ENCODE measurements at regions not wholly inside any gene's neighbourhood (a gene's known extent, or its start where the extent isn't known, plus 50 kb on each side); places are given as distances from the start of the nearest gene placed in this dataset.

DNA sequence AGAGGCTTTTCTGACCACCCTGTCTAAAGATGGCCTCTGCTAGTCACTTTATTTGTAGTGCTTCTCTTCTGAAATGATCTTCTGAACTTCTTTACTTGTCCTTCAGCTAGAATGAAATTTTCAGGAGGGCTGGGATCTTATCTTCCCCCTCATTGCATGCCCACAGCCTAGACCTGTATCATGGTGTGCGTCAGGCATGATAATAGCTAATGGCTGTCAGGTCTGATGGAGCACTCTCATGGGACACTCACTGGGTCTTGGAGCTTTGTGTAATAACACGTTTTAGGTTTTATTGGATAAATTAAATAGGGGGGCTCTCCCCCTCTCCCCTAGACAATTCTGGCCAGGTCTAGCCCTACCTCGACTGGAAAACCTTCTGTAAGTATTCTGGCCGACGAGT, 97.1 kb upstream of the NRXN3 start:
- no peak overlapping the region for H2AFZ ChIP-seq (ENCODE audit: low read depth)
- TF ChIP-seq, protein P1, sequence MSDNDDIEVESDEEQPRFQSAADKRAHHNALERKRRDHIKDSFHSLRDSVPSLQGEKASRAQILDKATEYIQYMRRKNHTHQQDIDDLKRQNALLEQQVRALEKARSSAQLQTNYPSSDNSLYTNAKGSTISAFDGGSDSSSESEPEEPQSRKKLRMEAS (IDR thresholded peaks at IDR 0.05; ENCODE audit: low read depth): no peak
- TF ChIP-seq GATA2 (CRISPR knock-in tag; IDR thresholded peaks at IDR 0.05): no peak
- no peak for TF ChIP-seq MXI1 (IDR thresholded peaks at IDR 0.05; ENCODE audit: low read depth, low read length)
- TF ChIP-seq RAD21 (IDR thresholded peaks at IDR 0.05; ENCODE audit: low read length): no peak
- no peak for TF ChIP-seq EZH2phosphoT487 (IDR thresholded peaks at IDR 0.05; ENCODE audit: borderline replicate concordance, low read depth)
- TF ChIP-seq EP300 (IDR thresholded peaks at IDR 0.05; ENCODE audit: borderline replicate concordance in 1 of 2, low read depth in 1 of 2, low read length in 1 of 2): no peak
- TF ChIP-seq POLR2AphosphoS5 (IDR thresholded peaks at IDR 0.05; ENCODE audit: low read depth, low read length): no peak
- TF ChIP-seq, protein P2, sequence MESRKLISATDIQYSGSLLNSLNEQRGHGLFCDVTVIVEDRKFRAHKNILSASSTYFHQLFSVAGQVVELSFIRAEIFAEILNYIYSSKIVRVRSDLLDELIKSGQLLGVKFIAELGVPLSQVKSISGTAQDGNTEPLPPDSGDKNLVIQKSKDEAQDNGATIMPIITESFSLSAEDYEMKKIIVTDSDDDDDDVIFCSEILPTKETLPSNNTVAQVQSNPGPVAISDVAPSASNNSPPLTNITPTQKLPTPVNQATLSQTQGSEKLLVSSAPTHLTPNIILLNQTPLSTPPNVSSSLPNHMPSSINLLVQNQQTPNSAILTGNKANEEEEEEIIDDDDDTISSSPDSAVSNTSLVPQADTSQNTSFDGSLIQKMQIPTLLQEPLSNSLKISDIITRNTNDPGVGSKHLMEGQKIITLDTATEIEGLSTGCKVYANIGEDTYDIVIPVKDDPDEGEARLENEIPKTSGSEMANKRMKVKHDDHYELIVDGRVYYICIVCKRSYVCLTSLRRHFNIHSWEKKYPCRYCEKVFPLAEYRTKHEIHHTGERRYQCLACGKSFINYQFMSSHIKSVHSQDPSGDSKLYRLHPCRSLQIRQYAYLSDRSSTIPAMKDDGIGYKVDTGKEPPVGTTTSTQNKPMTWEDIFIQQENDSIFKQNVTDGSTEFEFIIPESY (IDR thresholded peaks at IDR 0.05; ENCODE audit: borderline replicate concordance, low read depth): no peak
- TF ChIP-seq, protein P3, sequence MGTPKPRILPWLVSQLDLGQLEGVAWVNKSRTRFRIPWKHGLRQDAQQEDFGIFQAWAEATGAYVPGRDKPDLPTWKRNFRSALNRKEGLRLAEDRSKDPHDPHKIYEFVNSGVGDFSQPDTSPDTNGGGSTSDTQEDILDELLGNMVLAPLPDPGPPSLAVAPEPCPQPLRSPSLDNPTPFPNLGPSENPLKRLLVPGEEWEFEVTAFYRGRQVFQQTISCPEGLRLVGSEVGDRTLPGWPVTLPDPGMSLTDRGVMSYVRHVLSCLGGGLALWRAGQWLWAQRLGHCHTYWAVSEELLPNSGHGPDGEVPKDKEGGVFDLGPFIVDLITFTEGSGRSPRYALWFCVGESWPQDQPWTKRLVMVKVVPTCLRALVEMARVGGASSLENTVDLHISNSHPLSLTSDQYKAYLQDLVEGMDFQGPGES (IDR thresholded peaks at IDR 0.05; ENCODE audit: low read depth, low read length): no peak
- TF ChIP-seq FOSL2 (IDR thresholded peaks at IDR 0.05; ENCODE audit: borderline replicate concordance, low read depth): no peak
- no peak for TF ChIP-seq RXRA (IDR thresholded peaks at IDR 0.05; ENCODE audit: borderline replicate concordance, low read depth)
- no peak for TF ChIP-seq GABPA (IDR thresholded peaks at IDR 0.05; ENCODE audit: low read depth)
- POLR2A ChIA-PET: no interaction called here

DNA sequence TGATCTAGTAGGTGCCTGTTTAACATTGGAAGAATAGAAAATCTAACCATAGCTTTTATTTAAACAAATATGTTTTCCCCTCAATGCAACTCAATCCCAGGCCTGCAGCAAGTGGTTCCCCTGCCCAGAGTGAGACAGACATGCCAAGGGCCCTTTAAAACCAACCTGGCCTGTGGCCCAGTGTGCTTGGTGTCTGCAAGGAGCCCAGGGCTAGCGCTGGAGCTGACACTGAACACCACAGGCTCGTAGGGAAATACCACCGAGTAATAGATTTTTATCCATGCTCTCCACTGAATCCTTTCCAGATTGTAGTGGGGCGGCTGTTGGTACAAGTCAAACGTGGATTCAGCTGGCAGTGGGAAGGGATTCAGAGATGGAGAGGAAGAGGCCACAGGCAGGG, 95.6 kb upstream of the NRXN3 start:
- H3K9me2 ChIP-seq: no peaks in the 10 kb centered on the region
- peak; percentile 11 for DNase-seq
- no peak overlapping the region for H3K4me3 ChIP-seq (ENCODE audit: low read depth in 2 of 2, low read length in 1 of 2)
- no peak for TF ChIP-seq SIN3A (IDR thresholded peaks at IDR 0.05; ENCODE audit: borderline replicate concordance, low read depth, low read length)
- no peak for TF ChIP-seq SMC3 (IDR thresholded peaks at IDR 0.05; ENCODE audit: low read depth, low read length)
- TF ChIP-seq, protein P4, sequence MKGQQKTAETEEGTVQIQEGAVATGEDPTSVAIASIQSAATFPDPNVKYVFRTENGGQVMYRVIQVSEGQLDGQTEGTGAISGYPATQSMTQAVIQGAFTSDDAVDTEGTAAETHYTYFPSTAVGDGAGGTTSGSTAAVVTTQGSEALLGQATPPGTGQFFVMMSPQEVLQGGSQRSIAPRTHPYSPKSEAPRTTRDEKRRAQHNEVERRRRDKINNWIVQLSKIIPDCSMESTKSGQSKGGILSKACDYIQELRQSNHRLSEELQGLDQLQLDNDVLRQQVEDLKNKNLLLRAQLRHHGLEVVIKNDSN (IDR thresholded peaks at IDR 0.05; ENCODE audit: borderline replicate concordance, low read depth): no peak
- TF ChIP-seq FOSL2 (IDR thresholded peaks at IDR 0.05; ENCODE audit: borderline replicate concordance, low read depth): no peak
- H3K27me3 ChIP-seq (ENCODE audit: insufficient read depth): no peaks in the 10 kb centered on the region
- H3F3A ChIP-seq (replicated peaks; ENCODE audit: insufficient read depth): no peaks in the 10 kb centered on the region
- H4K20me1 ChIP-seq (ENCODE audit: insufficient read depth): no peaks in the 10 kb centered on the region
- H3K36me3 ChIP-seq (replicated peaks in 1 of 2; ENCODE audit: control insufficient read depth in 1 of 2, insufficient read depth in 2 of 2, low read length in 1 of 2): no peaks in the 10 kb centered on the region
- H3K79me2 ChIP-seq (ENCODE audit: insufficient read depth): no peaks in the 10 kb centered on the region
- 17% methylated on average over 5 of the region's 5 CpGs for WGBS (ENCODE audit: low lambda C conversion rate)
- ChIA-PET CTCF (interaction anchor here (0.8 kb wide), 1 partner anchor 35 kb away, joined by 3 read pairs; no protein-coding TSS in a partner anchor), POLR2A (no interaction called here)
- H3K27ac ChIP-seq (ENCODE audit: low read depth in 2 of 2, low read length in 1 of 2): no peak overlapping the region
- peaks cover 0 to 5% of the 10 kb centered on the region in 2 experiments; a peak in 1 of 4 replicates for H3K4me1 ChIP-seq (ENCODE audit: control insufficient read depth in 1 of 2, insufficient read depth in 2 of 2, low read depth in 1 of 2, low read length in 1 of 2)
- H3K4me2 ChIP-seq: no peak overlapping the region
- no peaks in the 10 kb centered on the region for H3K9me3 ChIP-seq
- no peak overlapping the region for H3K9ac ChIP-seq
- no peak overlapping the region for H2AFZ ChIP-seq (ENCODE audit: low read depth)

More for the DNA sequence above, 97.1 kb upstream of the NRXN3 start:
- Histone ChIP-seq H3K27me3 (ENCODE audit: insufficient read depth) (no peaks in the 10 kb centered on the region), H3K4me1 (ENCODE audit: control insufficient read depth in 1 of 2, insufficient read depth in 2 of 2, low read depth in 1 of 2, low read length in 1 of 2) (peaks cover 0 to 5% of the 10 kb centered on the region in 2 experiments; a peak in 1 of 4 replicates), H3F3A (replicated peaks; ENCODE audit: insufficient read depth) (no peaks in the 10 kb centered on the region), H4K20me1 (ENCODE audit: insufficient read depth) (no peaks in the 10 kb centered on the region), H3K9me3 (no peaks in the 10 kb centered on the region), H3K36me3 (replicated peaks in 1 of 2; ENCODE audit: control insufficient read depth in 1 of 2, insufficient read depth in 2 of 2, low read length in 1 of 2) (no peaks in the 10 kb centered on the region), H3K27ac (ENCODE audit: low read depth in 2 of 2, low read length in 1 of 2) (no peak overlapping the region), H3K9ac (no peak overlapping the region), H3K9me2 (no peaks in the 10 kb centered on the region), H3K79me2 (ENCODE audit: insufficient read depth) (no peaks in the 10 kb centered on the region), H3K4me3 (ENCODE audit: low read depth in 2 of 2, low read length in 1 of 2) (no peak overlapping the region), H3K4me2 (no peak overlapping the region)
- 24% methylated on average over 5 of the region's 5 CpGs for WGBS (ENCODE audit: low lambda C conversion rate)
- DNase-seq: no peak
- CTCF ChIA-PET: interaction anchor here (0.7 to 1.1 kb wide), 2 partner anchors 19 to 44 kb away, joined by 3 read pairs; no protein-coding TSS in a partner anchor
